Neutrophil (primary cell): ENCODE measurements at regions not wholly inside any gene's neighbourhood (a gene's known extent, or its start where the extent isn't known, plus 50 kb on each side); places are given as distances from the start of the nearest gene placed in this dataset.

ENCODE experiments used
- H3K27ac ChIP-seq: fragments of 200-600 bp; sonication (generic); 2 replicates; pipeline ENCODE4 v1.5.1; 2016; ENCODE audit warnings: mild to moderate bottlenecking, moderate library complexity
- H3K27me3 ChIP-seq: fragments of 200-600 bp; sonication (generic); 2 replicates; pipeline ENCODE4 v1.6.0; 2016; ENCODE audit warnings: mild to moderate bottlenecking
- H3K36me3 ChIP-seq: fragments of 200-600 bp; sonication (generic); 2 replicates; pipeline ENCODE4 v1.5.1; 2017
- H3K4me1 ChIP-seq, 2 experiments: fragments of 200-600 bp in 1 of 2; sonication (generic) in 1 of 2; 1 replicate in 1 of 2; 2 replicates in 1 of 2; pipeline versions ENCODE4 v1.5.1 to v1.6.1; 2013 to 2016; ENCODE audit warnings: low read depth in 1 of 2, low read length in 1 of 2, mild to moderate bottlenecking in 1 of 2, moderate library complexity in 1 of 2; ENCODE audit not compliant: control insufficient read depth in 1 of 2, insufficient read depth in 1 of 2
- H3K4me3 ChIP-seq, 2 experiments: fragments of 200-600 bp in 1 of 2; sonication (generic) in 1 of 2; 1 replicate in 1 of 2; 2 replicates in 1 of 2; pipeline ENCODE4 v1.5.1; 2013 to 2016; ENCODE audit warnings: low read depth in 1 of 2, low read length in 1 of 2, mild to moderate bottlenecking in 1 of 2, moderate library complexity in 1 of 2
- H3K9me3 ChIP-seq: fragments of 200-600 bp; sonication (generic); 2 replicates; pipeline ENCODE4 v1.5.1; 2016
- CTCF ChIP-seq: fragments of 200-600 bp; sonication (generic); IDR thresholded peaks from 2 replicates; pipeline ENCODE4 v1.5.1; 2016; ENCODE audit warnings: antibody characterized with exemption

- no peak for TF ChIP-seq CTCF
- no peaks in the 10 kb centered on the region for H3K4me1 ChIP-seq
- H3K27ac ChIP-seq = no peak overlapping the region
- no peak overlapping the region for H3K4me3 ChIP-seq
- H3K9me3 ChIP-seq = no peaks in the 10 kb centered on the region
- no peaks in the 10 kb centered on the region for H3K36me3 ChIP-seq
- no peaks in the 10 kb centered on the region for H3K27me3 ChIP-seq
These were observed 588.3 kb downstream of the SPRY1 start for GRCh38 chr4:123984886-123985285.

GRCh38 chr4:123986268-123986798, 589.7 kb downstream of the SPRY1 start:
- Histone ChIP-seq H3K4me1 (no peaks in the 10 kb centered on the region), H3K27me3 (no peaks in the 10 kb centered on the region), H3K9me3 (no peaks in the 10 kb centered on the region), H3K27ac (no peak overlapping the region), H3K4me3 (no peak overlapping the region), H3K36me3 (no peaks in the 10 kb centered on the region)
- TF ChIP-seq CTCF = no peak

- H3K36me3 ChIP-seq = no peaks in the 10 kb centered on the region
- no peak for TF ChIP-seq CTCF
- no peaks in the 10 kb centered on the region for H3K27me3 ChIP-seq
- no peaks in the 10 kb centered on the region for H3K4me1 ChIP-seq
- no peaks in the 10 kb centered on the region for H3K9me3 ChIP-seq
- no peak overlapping the region for H3K27ac ChIP-seq
- no peak overlapping the region for H3K4me3 ChIP-seq
These were observed 590.8 kb downstream of the SPRY1 start for GRCh38 chr4:123987408-123987807.

GRCh38 chr4:123990310-123990870, 593.8 kb downstream of the SPRY1 start:
- no peaks in the 10 kb centered on the region for H3K36me3 ChIP-seq
- H3K27ac ChIP-seq = no peak overlapping the region
- TF ChIP-seq CTCF = no peak
- H3K4me3 ChIP-seq = no peak overlapping the region
- H3K4me1 ChIP-seq = no peaks in the 10 kb centered on the region
- H3K9me3 ChIP-seq = no peaks in the 10 kb centered on the region
- H3K27me3 ChIP-seq = no peaks in the 10 kb centered on the region

GRCh38 chr4:123994917-123995316, 598.3 kb downstream of the SPRY1 start:
- Histone ChIP-seq H3K27me3 (no peaks in the 10 kb centered on the region), H3K4me3 (no peak overlapping the region), H3K27ac (no peak overlapping the region), H3K36me3 (no peaks in the 10 kb centered on the region), H3K9me3 (no peaks in the 10 kb centered on the region), H3K4me1 (no peaks in the 10 kb centered on the region)
- no peak for TF ChIP-seq CTCF

- TF ChIP-seq CTCF = no peak
- Histone ChIP-seq H3K9me3 (no peaks in the 10 kb centered on the region), H3K4me1 (no peaks in the 10 kb centered on the region), H3K27ac (no peak overlapping the region), H3K36me3 (no peaks in the 10 kb centered on the region), H3K27me3 (no peaks in the 10 kb centered on the region), H3K4me3 (no peak overlapping the region)
These were observed 599.3 kb downstream of the SPRY1 start for GRCh38 chr4:123995936-123996335.
